Neutrophil (primary cell): ENCODE measurements at regions not wholly inside any gene's neighbourhood (a gene's known extent, or its start where the extent isn't known, plus 50 kb on each side); places are given as distances from the start of the nearest gene placed in this dataset.

ENCODE experiments used
- H3K27ac ChIP-seq: fragments of 200-600 bp; sonication (generic); 2 replicates; pipeline ENCODE4 v1.5.1; 2016; ENCODE audit warnings: mild to moderate bottlenecking, moderate library complexity
- H3K27me3 ChIP-seq: fragments of 200-600 bp; sonication (generic); 2 replicates; pipeline ENCODE4 v1.6.0; 2016; ENCODE audit warnings: mild to moderate bottlenecking
- H3K36me3 ChIP-seq: fragments of 200-600 bp; sonication (generic); 2 replicates; pipeline ENCODE4 v1.5.1; 2017
- H3K4me1 ChIP-seq, 2 experiments: fragments of 200-600 bp in 1 of 2; sonication (generic) in 1 of 2; 1 replicate in 1 of 2; 2 replicates in 1 of 2; pipeline versions ENCODE4 v1.5.1 to v1.6.1; 2013 to 2016; ENCODE audit warnings: low read depth in 1 of 2, low read length in 1 of 2, mild to moderate bottlenecking in 1 of 2, moderate library complexity in 1 of 2; ENCODE audit not compliant: control insufficient read depth in 1 of 2, insufficient read depth in 1 of 2
- H3K4me3 ChIP-seq, 2 experiments: fragments of 200-600 bp in 1 of 2; sonication (generic) in 1 of 2; 1 replicate in 1 of 2; 2 replicates in 1 of 2; pipeline ENCODE4 v1.5.1; 2013 to 2016; ENCODE audit warnings: low read depth in 1 of 2, low read length in 1 of 2, mild to moderate bottlenecking in 1 of 2, moderate library complexity in 1 of 2
- H3K9me3 ChIP-seq: fragments of 200-600 bp; sonication (generic); 2 replicates; pipeline ENCODE4 v1.5.1; 2016
- TF ChIP-seq, protein P1 (sequence below): fragments of 200-600 bp; sonication (generic); IDR thresholded peaks from 2 replicates; pipeline ENCODE4 v1.5.1; 2016; ENCODE audit warnings: antibody characterized with exemption

DNA sequence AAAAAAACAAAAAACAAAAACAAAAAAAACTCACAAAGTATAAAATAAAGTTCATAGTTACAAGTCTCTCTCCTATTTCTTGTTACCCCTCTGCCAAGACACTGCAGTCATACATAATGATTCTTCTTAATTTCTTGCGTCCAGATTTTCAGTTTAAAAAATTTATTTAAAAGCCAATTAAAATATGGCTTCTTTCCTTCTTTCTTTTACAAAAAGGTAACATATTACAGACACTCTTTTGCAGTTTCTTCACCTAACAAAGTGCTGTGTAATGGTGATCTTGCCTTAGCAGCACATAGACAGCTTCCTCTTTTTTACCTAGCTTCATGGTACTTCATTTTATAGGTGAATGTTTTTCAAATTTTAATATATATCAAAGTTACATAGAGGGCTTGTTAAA lies 136.1 kb upstream of the SGO1 start:
- no peaks in the 10 kb centered on the region for H3K4me1 ChIP-seq
- no peaks in the 10 kb centered on the region for H3K27me3 ChIP-seq
- H3K36me3 ChIP-seq: no peaks in the 10 kb centered on the region
- TF ChIP-seq, protein P1, sequence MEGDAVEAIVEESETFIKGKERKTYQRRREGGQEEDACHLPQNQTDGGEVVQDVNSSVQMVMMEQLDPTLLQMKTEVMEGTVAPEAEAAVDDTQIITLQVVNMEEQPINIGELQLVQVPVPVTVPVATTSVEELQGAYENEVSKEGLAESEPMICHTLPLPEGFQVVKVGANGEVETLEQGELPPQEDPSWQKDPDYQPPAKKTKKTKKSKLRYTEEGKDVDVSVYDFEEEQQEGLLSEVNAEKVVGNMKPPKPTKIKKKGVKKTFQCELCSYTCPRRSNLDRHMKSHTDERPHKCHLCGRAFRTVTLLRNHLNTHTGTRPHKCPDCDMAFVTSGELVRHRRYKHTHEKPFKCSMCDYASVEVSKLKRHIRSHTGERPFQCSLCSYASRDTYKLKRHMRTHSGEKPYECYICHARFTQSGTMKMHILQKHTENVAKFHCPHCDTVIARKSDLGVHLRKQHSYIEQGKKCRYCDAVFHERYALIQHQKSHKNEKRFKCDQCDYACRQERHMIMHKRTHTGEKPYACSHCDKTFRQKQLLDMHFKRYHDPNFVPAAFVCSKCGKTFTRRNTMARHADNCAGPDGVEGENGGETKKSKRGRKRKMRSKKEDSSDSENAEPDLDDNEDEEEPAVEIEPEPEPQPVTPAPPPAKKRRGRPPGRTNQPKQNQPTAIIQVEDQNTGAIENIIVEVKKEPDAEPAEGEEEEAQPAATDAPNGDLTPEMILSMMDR: no peak
- H3K27ac ChIP-seq: no peak overlapping the region
- H3K4me3 ChIP-seq: no peak overlapping the region
- no peaks in the 10 kb centered on the region for H3K9me3 ChIP-seq

DNA sequence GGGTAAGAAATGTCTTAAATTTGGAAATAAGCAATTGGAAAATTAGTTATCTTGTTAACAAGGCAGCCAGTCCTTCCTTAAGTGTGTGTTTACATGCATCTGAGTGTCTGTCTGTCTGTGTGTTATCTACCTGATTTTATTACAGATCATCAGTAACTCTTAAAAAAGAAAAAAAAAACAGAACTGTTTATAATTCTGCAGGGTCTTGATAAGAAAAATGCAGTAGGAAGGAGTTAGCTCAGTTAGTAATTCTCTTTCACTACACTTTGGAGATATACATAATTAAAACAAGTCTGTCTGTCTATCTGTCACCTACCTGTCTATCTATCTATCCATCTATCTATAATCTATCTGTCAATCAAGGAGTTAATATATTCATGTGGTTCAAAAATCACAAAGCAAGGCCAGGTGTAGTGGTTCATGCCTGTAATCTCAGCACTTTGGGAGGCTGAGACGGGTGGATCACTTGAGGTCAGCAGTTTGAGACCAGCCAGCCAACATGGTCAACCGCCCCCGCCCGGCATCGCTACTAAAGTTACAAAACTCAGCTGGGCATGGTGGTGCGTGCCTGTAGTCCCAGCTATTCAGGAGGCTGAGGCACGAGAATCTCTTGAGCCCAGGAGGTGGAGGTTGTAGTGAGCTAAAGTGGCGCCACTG lies 135.5 kb upstream of the SGO1 start:
- Histone ChIP-seq H3K27me3 (no peaks in the 10 kb centered on the region), H3K4me1 (no peaks in the 10 kb centered on the region), H3K4me3 (no peak overlapping the region), H3K27ac (no peak overlapping the region), H3K9me3 (no peaks in the 10 kb centered on the region), H3K36me3 (no peaks in the 10 kb centered on the region)
- TF ChIP-seq, protein P1: no peak

DNA sequence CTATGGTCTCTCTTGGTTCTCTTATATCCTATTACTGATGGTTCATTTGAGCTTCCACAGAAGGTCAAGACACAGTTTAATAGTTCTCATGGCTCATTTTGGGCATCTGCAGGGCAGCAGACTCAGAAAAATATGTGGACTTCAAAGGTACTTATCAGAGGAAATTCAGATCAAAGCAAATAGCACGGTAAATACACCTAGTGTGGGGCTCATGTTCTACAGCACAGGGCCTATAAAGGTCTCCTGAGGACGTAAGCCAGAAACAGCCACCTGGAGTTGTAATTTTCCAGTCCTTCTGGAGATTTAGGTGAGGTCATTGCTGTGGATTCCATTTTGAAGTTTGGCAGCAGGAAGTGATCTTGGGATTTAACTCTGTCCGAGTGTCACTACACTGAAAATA lies 134.5 kb upstream of the SGO1 start:
- TF ChIP-seq, protein P1: no peak
- Histone ChIP-seq H3K4me3 (no peak overlapping the region), H3K4me1 (no peaks in the 10 kb centered on the region), H3K9me3 (no peaks in the 10 kb centered on the region), H3K27me3 (no peaks in the 10 kb centered on the region), H3K36me3 (no peaks in the 10 kb centered on the region), H3K27ac (no peak overlapping the region)

DNA sequence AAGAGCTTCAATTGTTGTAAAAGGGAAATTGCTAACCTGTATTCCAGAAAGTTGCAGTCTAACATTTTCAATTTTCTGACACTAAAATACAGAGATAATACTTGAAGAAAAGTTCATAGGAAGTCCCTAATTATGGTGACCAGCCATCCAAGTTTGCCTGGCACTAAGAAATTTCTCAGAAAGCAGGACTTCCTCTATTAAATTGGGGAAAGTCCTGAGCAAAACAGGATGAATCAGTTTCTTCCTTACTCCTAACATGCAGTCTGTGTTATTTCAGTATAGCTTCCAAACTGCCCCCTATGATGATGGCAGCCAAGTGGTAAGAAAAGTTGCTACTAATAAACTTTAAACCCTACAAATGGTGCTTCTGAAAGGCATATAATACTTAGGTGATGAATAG lies 133.5 kb upstream of the SGO1 start:
- Histone ChIP-seq H3K4me3 (no peak overlapping the region), H3K27me3 (no peaks in the 10 kb centered on the region)

DNA sequence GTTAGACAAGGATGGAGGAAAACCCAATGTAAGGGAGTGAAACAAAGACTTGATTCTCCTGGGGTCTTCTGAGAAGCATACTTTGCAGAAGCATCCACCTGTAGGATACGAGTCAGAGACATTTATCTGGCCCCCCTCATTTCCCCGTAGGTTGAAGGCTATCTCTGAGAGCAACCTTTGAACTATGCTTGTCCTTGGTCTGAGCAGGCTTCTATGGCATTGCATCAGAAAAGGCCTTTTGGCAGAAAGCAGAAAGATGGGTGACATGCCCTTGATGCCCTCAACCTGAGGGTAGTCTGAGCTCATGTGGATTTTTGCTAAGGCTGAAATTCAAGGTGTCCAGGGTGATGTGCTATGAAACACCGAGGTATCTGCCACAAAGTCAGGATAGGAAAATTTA lies 131.6 kb upstream of the SGO1 start:
- no peak overlapping the region for H3K4me3 ChIP-seq
- H3K9me3 ChIP-seq: no peaks in the 10 kb centered on the region
- no peaks in the 10 kb centered on the region for H3K27me3 ChIP-seq
- H3K27ac ChIP-seq: no peak overlapping the region
- H3K36me3 ChIP-seq: no peaks in the 10 kb centered on the region
- no peaks in the 10 kb centered on the region for H3K4me1 ChIP-seq
- TF ChIP-seq, protein P1: no peak

More for the DNA sequence above, 133.5 kb upstream of the SGO1 start:
- Histone ChIP-seq H3K27ac (no peak overlapping the region), H3K4me1 (no peaks in the 10 kb centered on the region), H3K9me3 (no peaks in the 10 kb centered on the region), H3K36me3 (no peaks in the 10 kb centered on the region)
- TF ChIP-seq, protein P1: no peak
